Mesothelial cell of epicardium (in vitro differentiated cells): ENCODE measurements at regions not wholly inside any gene's neighbourhood (a gene's known extent, or its start where the extent isn't known, plus 50 kb on each side); places are given as distances from the start of the nearest gene placed in this dataset.
"Not testable (repeated sequence)": the region's sequence is repeated elsewhere in the genome, so short reads cannot be mapped to it uniquely, and the experiment has no call there.

Source experiments
- DNase-seq, 2 experiments: peaks; one replicate each; pipeline ENCODE4 v3.0.0; 2021; ENCODE audit warnings: low spot score in 2 of 2; ENCODE audit not compliant: unreplicated experiment in 2 of 2
- H3K27ac Mint-ChIP-seq: 2 replicates; pipeline ENCODE4 v1.8.0; 2021; ENCODE audit warnings: mixed read lengths
- H3K27me3 Mint-ChIP-seq: 2 replicates; pipeline ENCODE4 v1.8.0; 2021; ENCODE audit warnings: low read depth, mixed read lengths
- H3K36me3 Mint-ChIP-seq: 2 replicates; pipeline ENCODE4 v1.8.0; 2021; ENCODE audit warnings: mixed read lengths
- H3K4me1 Mint-ChIP-seq: 2 replicates; pipeline ENCODE4 v1.8.0; 2021; ENCODE audit warnings: mixed read lengths
- H3K4me3 Mint-ChIP-seq: 2 replicates; pipeline ENCODE4 v1.8.0; 2021; ENCODE audit warnings: mild to moderate bottlenecking, moderate library complexity, mixed read lengths
- H3K9me3 Mint-ChIP-seq: 2 replicates; pipeline ENCODE4 v1.8.0; 2021; ENCODE audit warnings: mixed read lengths
- TF ChIP-seq, protein P1 (sequence below): fragments of 200-600 bp; sonication (generic); IDR thresholded peaks from one replicate; pipeline ENCODE4 v1.5.0; 2021; ENCODE audit warnings: antibody characterized with exemption; ENCODE audit not compliant: unreplicated experiment

DNA sequence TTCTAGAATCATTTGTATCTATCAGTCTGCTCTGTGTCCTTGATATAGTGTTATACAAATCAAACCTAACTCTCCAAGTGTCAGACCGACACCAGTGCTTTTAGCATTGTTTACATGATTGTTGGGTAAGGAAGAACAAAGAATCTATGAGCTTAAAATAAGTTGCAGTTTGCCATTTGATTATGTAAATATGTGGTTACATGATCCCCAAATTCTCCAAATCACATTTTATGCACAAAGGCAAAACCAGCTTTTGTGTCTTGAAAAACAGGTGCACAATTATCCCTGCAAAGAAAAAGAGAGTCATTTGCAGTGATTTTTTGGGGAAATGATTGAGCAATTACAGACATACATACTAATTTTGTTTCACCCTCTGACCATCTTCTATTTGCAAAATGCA is 652.6 kb upstream of the CHAC2 start:
- no peak for DNase-seq
- TF ChIP-seq, protein P1, sequence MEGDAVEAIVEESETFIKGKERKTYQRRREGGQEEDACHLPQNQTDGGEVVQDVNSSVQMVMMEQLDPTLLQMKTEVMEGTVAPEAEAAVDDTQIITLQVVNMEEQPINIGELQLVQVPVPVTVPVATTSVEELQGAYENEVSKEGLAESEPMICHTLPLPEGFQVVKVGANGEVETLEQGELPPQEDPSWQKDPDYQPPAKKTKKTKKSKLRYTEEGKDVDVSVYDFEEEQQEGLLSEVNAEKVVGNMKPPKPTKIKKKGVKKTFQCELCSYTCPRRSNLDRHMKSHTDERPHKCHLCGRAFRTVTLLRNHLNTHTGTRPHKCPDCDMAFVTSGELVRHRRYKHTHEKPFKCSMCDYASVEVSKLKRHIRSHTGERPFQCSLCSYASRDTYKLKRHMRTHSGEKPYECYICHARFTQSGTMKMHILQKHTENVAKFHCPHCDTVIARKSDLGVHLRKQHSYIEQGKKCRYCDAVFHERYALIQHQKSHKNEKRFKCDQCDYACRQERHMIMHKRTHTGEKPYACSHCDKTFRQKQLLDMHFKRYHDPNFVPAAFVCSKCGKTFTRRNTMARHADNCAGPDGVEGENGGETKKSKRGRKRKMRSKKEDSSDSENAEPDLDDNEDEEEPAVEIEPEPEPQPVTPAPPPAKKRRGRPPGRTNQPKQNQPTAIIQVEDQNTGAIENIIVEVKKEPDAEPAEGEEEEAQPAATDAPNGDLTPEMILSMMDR = no peak
- Mint-ChIP-seq H3K4me1 (no peaks in the 10 kb centered on the region), H3K4me3 (no peak overlapping the region), H3K27me3 (no peaks in the 10 kb centered on the region), H3K27ac (no peak overlapping the region), H3K36me3 (no peaks in the 10 kb centered on the region), H3K9me3 (peaks cover 12% of the 10 kb centered on the region)

DNA sequence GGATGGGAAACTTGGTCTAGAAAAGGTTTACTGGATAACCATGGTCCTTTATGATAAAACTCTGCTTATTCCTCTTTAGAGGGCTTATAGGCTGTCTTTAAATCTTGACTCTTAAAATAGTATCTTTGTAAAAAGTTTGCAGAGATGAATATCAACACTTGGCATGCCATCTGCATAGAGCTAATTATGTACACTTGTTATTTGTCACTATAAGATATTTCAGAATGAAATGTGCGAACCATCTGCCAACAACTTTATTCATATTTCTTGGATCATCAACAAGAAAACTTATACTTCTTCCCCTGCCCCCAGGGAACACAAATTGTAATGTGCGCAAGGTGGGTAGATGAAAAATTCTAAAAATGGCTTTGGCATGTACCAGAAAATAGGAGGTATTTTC is 653.0 kb upstream of the CHAC2 start:
- TF ChIP-seq, protein P1 = no peak
- Mint-ChIP-seq H3K36me3 (no peaks in the 10 kb centered on the region), H3K27ac (no peak overlapping the region), H3K9me3 (peaks cover 12% of the 10 kb centered on the region), H3K27me3 (no peaks in the 10 kb centered on the region), H3K4me1 (no peaks in the 10 kb centered on the region), H3K4me3 (no peak overlapping the region)
- DNase-seq = no peak

DNA sequence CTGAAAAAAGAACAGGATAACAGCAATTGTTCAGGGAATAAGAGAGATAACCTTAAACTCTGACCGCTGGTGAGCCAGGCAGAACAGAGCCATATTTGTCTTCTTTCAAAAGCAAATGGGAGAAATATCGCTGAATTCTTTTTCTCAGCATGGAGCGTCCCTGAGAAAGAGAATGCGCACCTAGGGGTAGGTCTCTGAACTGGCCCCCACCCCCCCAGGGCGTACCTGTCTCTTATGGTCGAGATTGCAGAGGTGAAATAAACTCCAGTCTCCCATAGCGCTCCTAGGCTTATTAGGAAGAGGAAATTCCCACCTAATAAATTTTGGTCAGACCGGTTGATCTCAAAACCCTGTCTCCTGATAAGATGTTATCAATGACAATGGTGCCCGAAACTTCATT is 655.2 kb upstream of the CHAC2 start:
- H3K27ac Mint-ChIP-seq, H3K4me1 Mint-ChIP-seq, H3K36me3 Mint-ChIP-seq, H3K27me3 Mint-ChIP-seq, H3K4me3 Mint-ChIP-seq, DNase-seq: not testable (repeated sequence)
- peaks cover 12% of the 10 kb centered on the region for H3K9me3 Mint-ChIP-seq

GRCh38 chr2:53111406-53111805 is 656.2 kb upstream of the CHAC2 start:
- no peak overlapping the region for H3K27ac Mint-ChIP-seq

DNA sequence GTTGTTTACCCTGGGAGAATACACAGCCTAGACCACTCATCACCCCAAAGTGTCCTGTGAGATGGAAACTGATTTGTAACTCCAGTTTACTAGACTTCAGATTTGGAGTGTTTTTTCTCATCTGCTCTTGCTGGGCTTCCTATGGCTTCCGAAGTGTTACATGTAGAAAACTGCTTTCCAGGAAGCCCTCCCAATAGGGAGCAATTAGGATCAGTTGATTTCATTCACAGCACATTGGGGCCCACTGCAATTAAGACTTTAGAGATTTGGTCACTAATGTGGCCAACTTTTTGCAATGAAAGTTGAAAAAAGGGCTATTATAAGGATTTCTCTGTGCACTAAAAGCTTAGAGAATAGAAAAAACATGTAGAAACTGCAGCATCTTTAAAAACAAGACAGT is 656.6 kb upstream of the CHAC2 start:
- Mint-ChIP-seq H3K4me3 (no peak overlapping the region), H3K27me3 (no peaks in the 10 kb centered on the region), H3K4me1 (no peaks in the 10 kb centered on the region), H3K27ac (no peak overlapping the region), H3K9me3 (peaks cover 14% of the 10 kb centered on the region), H3K36me3 (no peaks in the 10 kb centered on the region)
- DNase-seq = no peak
- TF ChIP-seq, protein P1 = no peak

More at GRCh38 chr2:53111406-53111805, 656.2 kb upstream of the CHAC2 start:
- peaks cover 14% of the 10 kb centered on the region for H3K9me3 Mint-ChIP-seq
- no peaks in the 10 kb centered on the region for H3K27me3 Mint-ChIP-seq
- no peaks in the 10 kb centered on the region for H3K4me1 Mint-ChIP-seq
- H3K4me3 Mint-ChIP-seq = no peak overlapping the region
- no peak for DNase-seq
- no peaks in the 10 kb centered on the region for H3K36me3 Mint-ChIP-seq
- TF ChIP-seq, protein P1 = no peak

DNA sequence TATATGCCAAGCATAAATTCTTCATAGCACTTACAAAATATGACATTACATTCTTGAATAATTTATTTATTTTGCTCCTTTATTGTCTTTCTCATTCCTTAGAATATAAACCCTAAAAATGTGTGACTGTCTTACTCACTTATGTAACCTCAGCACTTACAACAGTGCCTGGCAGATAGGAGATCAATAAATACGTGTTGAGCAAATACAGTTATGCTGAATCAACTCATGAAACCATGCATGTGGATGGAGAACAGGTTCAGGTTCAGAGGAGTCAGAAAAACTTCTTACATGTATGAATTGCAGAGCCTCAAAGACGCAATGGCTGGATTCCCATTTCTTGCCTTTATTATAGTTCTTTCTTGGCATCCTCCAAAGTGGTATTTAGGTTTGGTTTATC is 659.4 kb upstream of the CHAC2 start:
- H3K4me3 Mint-ChIP-seq = no peak overlapping the region
- no peaks in the 10 kb centered on the region for H3K27me3 Mint-ChIP-seq
- peaks cover 12% of the 10 kb centered on the region for H3K4me1 Mint-ChIP-seq
- no peak overlapping the region for H3K27ac Mint-ChIP-seq
- no peak for DNase-seq
- no peaks in the 10 kb centered on the region for H3K36me3 Mint-ChIP-seq
- H3K9me3 Mint-ChIP-seq = peaks cover 14% of the 10 kb centered on the region
- TF ChIP-seq, protein P1 = no peak
